ENCODE measurements at regions not wholly inside any gene's neighbourhood (a gene's known extent, or its start where the extent isn't known, plus 50 kb on each side); places are given as distances from the start of the nearest gene placed in this dataset.

DNA sequence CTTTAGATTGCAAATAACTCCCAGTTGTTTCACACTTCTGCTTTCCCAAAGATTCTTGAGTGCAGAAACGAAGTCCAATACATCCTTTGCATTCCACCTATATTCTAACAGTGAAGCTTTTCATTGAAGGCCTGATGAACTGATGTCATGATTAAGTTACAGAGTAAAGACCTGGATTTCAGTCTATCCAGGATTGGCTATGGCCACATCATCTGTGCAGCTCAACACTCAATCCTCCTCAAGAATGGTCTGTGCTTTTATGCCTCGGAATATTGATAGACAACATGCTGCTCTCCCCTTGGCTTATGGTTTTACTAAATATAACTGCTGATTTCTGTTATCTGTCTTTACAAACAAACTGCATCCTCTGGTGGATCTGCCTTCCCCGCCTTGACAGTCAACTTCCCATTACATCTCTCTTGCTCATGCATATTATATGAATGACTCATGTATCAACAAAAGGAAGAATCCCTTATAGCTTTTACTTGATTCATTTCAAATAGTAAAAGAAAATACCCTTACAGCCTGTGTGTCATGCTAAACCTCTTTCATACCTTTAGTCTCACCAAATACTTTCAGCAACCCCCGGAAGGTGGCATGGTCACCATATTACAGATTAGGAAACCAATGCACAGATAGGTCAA, 59.5 kb downstream of the SCN11A start:
- intact Hi-C loops (cut with micrococcal nuclease; ENCODE audit: unreplicated experiment) (no loop called here), in situ Hi-C loops (cut with HindIII; ENCODE audit: low pct_unique_long_range_greater_than_20kb, low sequenced_read_pairs) (no loop called here)
- ChIA-PET CTCF (no interaction called here), POLR2A (no interaction called here)
- H3K9me3 ChIP-seq (ENCODE audit: control insufficient read depth, insufficient read depth, low read depth, low read length) = no peaks in the 10 kb centered on the region
- DNase-seq (ENCODE audit: low read depth, low spot score) (no peak), ATAC-seq (no peak)
- no peak overlapping the region for H3K4me3 ChIP-seq (ENCODE audit: low read depth in 2 of 2, low read length in 2 of 2)
- peaks cover 3% of the 10 kb centered on the region; the same call in 1 of the 2 replicates for H3K27me3 ChIP-seq (ENCODE audit: control insufficient read depth, insufficient read depth, low read length)
- no peak overlapping the region for H3K27ac ChIP-seq (ENCODE audit: low read length)
- BruUV-seq (replicated peaks) = no TSS peak
- H3K4me1 ChIP-seq (ENCODE audit: control insufficient read depth, insufficient read depth, low read length) = no peaks in the 10 kb centered on the region
- no peaks in the 10 kb centered on the region for H3K36me3 ChIP-seq (ENCODE audit: control insufficient read depth, insufficient read depth, low read length)
- no peak for TF ChIP-seq TCF7L2 (IDR thresholded peaks at IDR 0.05; ENCODE audit: low read depth, low read length)
- TF ChIP-seq, protein P1, sequence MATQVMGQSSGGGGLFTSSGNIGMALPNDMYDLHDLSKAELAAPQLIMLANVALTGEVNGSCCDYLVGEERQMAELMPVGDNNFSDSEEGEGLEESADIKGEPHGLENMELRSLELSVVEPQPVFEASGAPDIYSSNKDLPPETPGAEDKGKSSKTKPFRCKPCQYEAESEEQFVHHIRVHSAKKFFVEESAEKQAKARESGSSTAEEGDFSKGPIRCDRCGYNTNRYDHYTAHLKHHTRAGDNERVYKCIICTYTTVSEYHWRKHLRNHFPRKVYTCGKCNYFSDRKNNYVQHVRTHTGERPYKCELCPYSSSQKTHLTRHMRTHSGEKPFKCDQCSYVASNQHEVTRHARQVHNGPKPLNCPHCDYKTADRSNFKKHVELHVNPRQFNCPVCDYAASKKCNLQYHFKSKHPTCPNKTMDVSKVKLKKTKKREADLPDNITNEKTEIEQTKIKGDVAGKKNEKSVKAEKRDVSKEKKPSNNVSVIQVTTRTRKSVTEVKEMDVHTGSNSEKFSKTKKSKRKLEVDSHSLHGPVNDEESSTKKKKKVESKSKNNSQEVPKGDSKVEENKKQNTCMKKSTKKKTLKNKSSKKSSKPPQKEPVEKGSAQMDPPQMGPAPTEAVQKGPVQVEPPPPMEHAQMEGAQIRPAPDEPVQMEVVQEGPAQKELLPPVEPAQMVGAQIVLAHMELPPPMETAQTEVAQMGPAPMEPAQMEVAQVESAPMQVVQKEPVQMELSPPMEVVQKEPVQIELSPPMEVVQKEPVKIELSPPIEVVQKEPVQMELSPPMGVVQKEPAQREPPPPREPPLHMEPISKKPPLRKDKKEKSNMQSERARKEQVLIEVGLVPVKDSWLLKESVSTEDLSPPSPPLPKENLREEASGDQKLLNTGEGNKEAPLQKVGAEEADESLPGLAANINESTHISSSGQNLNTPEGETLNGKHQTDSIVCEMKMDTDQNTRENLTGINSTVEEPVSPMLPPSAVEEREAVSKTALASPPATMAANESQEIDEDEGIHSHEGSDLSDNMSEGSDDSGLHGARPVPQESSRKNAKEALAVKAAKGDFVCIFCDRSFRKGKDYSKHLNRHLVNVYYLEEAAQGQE (IDR thresholded peaks at IDR 0.05; ENCODE audit: insufficient read depth in 1 of 2, low read depth in 2 of 2, low read length in 1 of 2) = no peak
- no peak for TF ChIP-seq SIN3A (IDR thresholded peaks at IDR 0.05; ENCODE audit: borderline replicate concordance, insufficient read depth, low read depth, low read length)
- TF ChIP-seq, protein P2, sequence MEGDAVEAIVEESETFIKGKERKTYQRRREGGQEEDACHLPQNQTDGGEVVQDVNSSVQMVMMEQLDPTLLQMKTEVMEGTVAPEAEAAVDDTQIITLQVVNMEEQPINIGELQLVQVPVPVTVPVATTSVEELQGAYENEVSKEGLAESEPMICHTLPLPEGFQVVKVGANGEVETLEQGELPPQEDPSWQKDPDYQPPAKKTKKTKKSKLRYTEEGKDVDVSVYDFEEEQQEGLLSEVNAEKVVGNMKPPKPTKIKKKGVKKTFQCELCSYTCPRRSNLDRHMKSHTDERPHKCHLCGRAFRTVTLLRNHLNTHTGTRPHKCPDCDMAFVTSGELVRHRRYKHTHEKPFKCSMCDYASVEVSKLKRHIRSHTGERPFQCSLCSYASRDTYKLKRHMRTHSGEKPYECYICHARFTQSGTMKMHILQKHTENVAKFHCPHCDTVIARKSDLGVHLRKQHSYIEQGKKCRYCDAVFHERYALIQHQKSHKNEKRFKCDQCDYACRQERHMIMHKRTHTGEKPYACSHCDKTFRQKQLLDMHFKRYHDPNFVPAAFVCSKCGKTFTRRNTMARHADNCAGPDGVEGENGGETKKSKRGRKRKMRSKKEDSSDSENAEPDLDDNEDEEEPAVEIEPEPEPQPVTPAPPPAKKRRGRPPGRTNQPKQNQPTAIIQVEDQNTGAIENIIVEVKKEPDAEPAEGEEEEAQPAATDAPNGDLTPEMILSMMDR (IDR thresholded peaks at IDR 0.05) = no peak
- TF ChIP-seq POLR2AphosphoS5 (IDR thresholded peaks at IDR 0.05; ENCODE audit: low read depth, low read length) = no peak

DNA sequence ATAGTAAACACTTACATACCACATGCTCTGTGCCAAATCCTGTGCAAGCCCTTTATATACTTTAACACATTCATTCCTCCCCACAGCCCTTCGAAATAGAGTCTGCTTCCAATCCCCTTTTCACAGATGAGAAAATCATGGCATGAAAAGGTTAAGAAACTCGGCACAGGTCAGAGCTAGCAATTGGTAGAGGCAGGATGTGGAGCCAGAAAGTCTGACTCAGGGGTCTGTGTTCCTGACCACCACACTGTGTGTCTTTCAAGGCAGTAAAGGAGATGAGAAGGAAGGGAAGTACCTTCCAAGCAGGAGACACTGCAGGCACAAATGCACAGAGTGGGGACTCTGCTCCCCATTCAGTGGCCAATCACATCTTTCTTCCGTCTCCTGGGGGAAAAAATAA, 61.1 kb downstream of the SCN11A start:
- Histone ChIP-seq H3K9me3 (ENCODE audit: control insufficient read depth, insufficient read depth, low read depth, low read length) (no peaks in the 10 kb centered on the region), H3K4me3 (ENCODE audit: low read depth in 2 of 2, low read length in 2 of 2) (no peak overlapping the region), H3K27me3 (ENCODE audit: control insufficient read depth, insufficient read depth, low read length) (peaks cover 3% of the 10 kb centered on the region; the same call in 1 of the 2 replicates), H3K36me3 (ENCODE audit: control insufficient read depth, insufficient read depth, low read length) (no peaks in the 10 kb centered on the region), H3K4me1 (ENCODE audit: control insufficient read depth, insufficient read depth, low read length) (no peaks in the 10 kb centered on the region), H3K27ac (ENCODE audit: low read length) (no peak overlapping the region)
- intact Hi-C loops (cut with micrococcal nuclease; ENCODE audit: unreplicated experiment) (no loop called here), in situ Hi-C loops (cut with HindIII; ENCODE audit: low pct_unique_long_range_greater_than_20kb, low sequenced_read_pairs) (no loop called here)
- ChIA-PET CTCF (no interaction called here), POLR2A (no interaction called here)
- ATAC-seq = no peak
- no TSS peak for BruUV-seq (replicated peaks)
- no peak for TF ChIP-seq POLR2AphosphoS5 (IDR thresholded peaks at IDR 0.05; ENCODE audit: low read depth, low read length)
- TF ChIP-seq, protein P2 (IDR thresholded peaks at IDR 0.05) = no peak
- TF ChIP-seq SIN3A (IDR thresholded peaks at IDR 0.05; ENCODE audit: borderline replicate concordance, insufficient read depth, low read depth, low read length) = no peak
- TF ChIP-seq, protein P1 (IDR thresholded peaks at IDR 0.05; ENCODE audit: insufficient read depth in 1 of 2, low read depth in 2 of 2, low read length in 1 of 2) = no peak
- TF ChIP-seq TCF7L2 (IDR thresholded peaks at IDR 0.05; ENCODE audit: low read depth, low read length) = no peak
- DNase-seq (ENCODE audit: low read depth, low spot score) = no peak
